ENCODE measurements at regions not wholly inside any gene's neighbourhood (a gene's known extent, or its start where the extent isn't known, plus 50 kb on each side); places are given as distances from the start of the nearest gene placed in this dataset.

- H3T11ph ChIP-seq (ENCODE audit: low read length) = no peak overlapping the region
- no peaks in the 10 kb centered on the region for H3K4me1 Mint-ChIP-seq
These were observed 122.7 kb upstream of the MEIS2 start for GRCh38 chr15:37223089-37223488.

More at GRCh38 chr15:37223089-37223488, 122.7 kb upstream of the MEIS2 start:
- no peak for DNase-seq
- Histone ChIP-seq H3K23ac (ENCODE audit: insufficient read length, low read depth, low read length) (no peak overlapping the region), H3K56ac (ENCODE audit: insufficient read length, low read depth, low read length) (no peak overlapping the region), H4K8ac (replicated peaks; ENCODE audit: insufficient read length, low read depth, low read length) (no peak overlapping the region), H3K27ac (ENCODE audit: insufficient read length, low read depth, low read length) (no peak overlapping the region), H2BK120ac (ENCODE audit: low read depth, low read length, poor library complexity, severe bottlenecking) (no peak overlapping the region), H3K4me1 (ENCODE audit: insufficient read depth, low read length) (no peaks in the 10 kb centered on the region), H2BK15ac (ENCODE audit: low read depth, low read length) (no peak overlapping the region), H3K14ac (ENCODE audit: insufficient read depth, low read length) (no peak overlapping the region), H3K79me1 (ENCODE audit: insufficient read depth, low read depth, low read length, poor library complexity, severe bottlenecking) (no peaks in the 10 kb centered on the region), H3K4me2 (ENCODE audit: insufficient read depth, insufficient read length, low read length) (no peak overlapping the region), H2BK12ac (ENCODE audit: insufficient read length, low read depth, low read length) (no peak overlapping the region), H2AFZ (ENCODE audit: low read length) (no peak overlapping the region), H4K5ac (ENCODE audit: insufficient read length, low read depth, low read length) (no peak overlapping the region), H2BK5ac (ENCODE audit: insufficient read length, low read length) (no peak overlapping the region), H3K9me3 (ENCODE audit: control insufficient read depth, low read depth, low read length) (no peaks in the 10 kb centered on the region), H3K9ac (ENCODE audit: extremely low read depth, insufficient read length, low read length) (no peak overlapping the region), H2AK5ac (ENCODE audit: insufficient read length, low read length) (no peak overlapping the region), H2BK20ac (ENCODE audit: low read depth, low read length, poor library complexity, severe bottlenecking) (no peak overlapping the region), H3K79me2 (ENCODE audit: insufficient read depth, low read length) (no peaks in the 10 kb centered on the region), H3K27me3 (ENCODE audit: insufficient read depth, low read length) (no peaks in the 10 kb centered on the region), H4K20me1 (ENCODE audit: control insufficient read depth, insufficient read depth, insufficient read length) (no peaks in the 10 kb centered on the region), H4K91ac (ENCODE audit: insufficient read length, low read depth, low read length) (no peak overlapping the region), H3K23me2 (ENCODE audit: insufficient read length, low read depth, low read length, poor library complexity, severe bottlenecking) (no peaks in the 10 kb centered on the region), H3K4ac (ENCODE audit: low read depth, low read length) (no peak overlapping the region), H3K18ac (ENCODE audit: insufficient read length, low read depth, low read length) (no peak overlapping the region)
- WGBS (ENCODE audit: extremely low coverage, insufficient read length, low lambda C conversion rate) = no CpG with 5 or more reads among the region's 1 CpG
- Mint-ChIP-seq H3K27ac (no peak overlapping the region), H3K9me3 (no peaks in the 10 kb centered on the region), H3K27me3 (ENCODE audit: low read depth) (peaks cover 1% of the 10 kb centered on the region; the same call in 1 of the 2 replicates), H3K4me3 (no peak overlapping the region), H3K36me3 (ENCODE audit: insufficient read depth in 1 of 3, low read depth in 3 of 3) (no peaks in the 10 kb centered on the region)
- no peak for TF ChIP-seq CTCF (conservative IDR thresholded peaks at IDR 0.05)
